22Rv1 (cell line): ENCODE measurements at regions not wholly inside any gene's neighbourhood (a gene's known extent, or its start where the extent isn't known, plus 50 kb on each side); places are given as distances from the start of the nearest gene placed in this dataset.

Experiments used
- CTCF ChIP-seq: fragments of 450-650 bp; IDR thresholded peaks from 2 replicates; pipeline ENCODE4 v1.5.1; 2017; ENCODE audit warnings: mild to moderate bottlenecking
- ZFX ChIP-seq: fragments of 450-650 bp; IDR thresholded peaks from 2 replicates; pipeline ENCODE4 v1.6.1; 2017; ENCODE audit warnings: antibody characterized with exemption, borderline replicate concordance

- TF ChIP-seq CTCF (no peak), ZFX (no peak)
These were observed 303.3 kb downstream of the NUP35 start for GRCh38 chr2:183427558-183427957.
